Fibroblast of skin of right biceps (primary cell): ENCODE measurements at regions not wholly inside any gene's neighbourhood (a gene's known extent, or its start where the extent isn't known, plus 50 kb on each side); places are given as distances from the start of the nearest gene placed in this dataset.
"Not testable (repeated sequence)": the region's sequence is repeated elsewhere in the genome, so short reads cannot be mapped to it uniquely, and the experiment has no call there.

Experiments used
- DNase-seq: peaks from one replicate; pipeline ENCODE4 v3.0.0-alpha.2; 2013

- no peak for DNase-seq
Observed at GRCh38 chr4:72935462-72935861, 134.1 kb downstream of the COX18 start.

DNA sequence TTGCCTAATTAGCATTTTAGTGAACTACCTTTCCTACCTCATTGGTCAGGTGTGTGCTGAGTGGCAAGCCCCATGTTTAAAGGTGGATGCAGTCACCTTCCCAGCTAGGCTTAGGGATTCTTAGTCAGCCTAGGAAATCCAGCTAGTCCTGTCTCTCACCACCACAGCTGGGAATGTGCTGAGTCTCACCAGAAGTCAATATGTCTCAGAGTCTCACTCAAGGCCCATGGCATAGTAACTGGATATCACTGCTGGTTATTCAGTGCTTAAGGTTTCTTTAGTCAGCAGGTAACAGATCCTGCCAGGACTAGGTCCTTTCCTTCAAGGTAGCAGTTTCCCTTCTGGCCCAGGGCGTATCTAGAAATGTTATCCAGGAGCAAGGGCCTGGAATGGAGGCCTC lies 136.5 kb downstream of the COX18 start:
- DNase-seq = no peak

GRCh38 chr4:72931346-72931745 lies 138.2 kb downstream of the COX18 start:
- DNase-seq = no peak

GRCh38 chr4:72929596-72930274 lies 139.8 kb downstream of the COX18 start:
- DNase-seq = not testable (repeated sequence)

DNA sequence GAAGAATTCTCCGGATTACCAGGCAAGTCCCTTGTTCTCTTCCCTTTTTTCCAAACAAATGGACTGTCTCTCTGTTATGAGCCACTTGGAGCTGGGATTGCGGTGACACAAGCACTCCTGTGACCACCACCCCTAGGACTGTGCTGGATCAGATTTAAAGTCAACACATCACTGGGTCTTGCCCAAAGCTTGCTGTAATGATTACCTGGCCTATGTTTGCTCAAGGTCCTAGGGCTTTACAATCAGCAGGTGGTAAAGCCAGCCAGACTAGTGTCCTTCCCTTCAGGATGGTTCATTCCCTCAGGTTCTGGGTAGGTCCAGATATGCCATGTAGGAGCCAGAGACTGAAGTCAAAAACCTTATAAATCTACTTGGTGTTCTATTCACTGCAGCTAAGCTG lies 144.7 kb downstream of the COX18 start:
- DNase-seq = no peak

DNA sequence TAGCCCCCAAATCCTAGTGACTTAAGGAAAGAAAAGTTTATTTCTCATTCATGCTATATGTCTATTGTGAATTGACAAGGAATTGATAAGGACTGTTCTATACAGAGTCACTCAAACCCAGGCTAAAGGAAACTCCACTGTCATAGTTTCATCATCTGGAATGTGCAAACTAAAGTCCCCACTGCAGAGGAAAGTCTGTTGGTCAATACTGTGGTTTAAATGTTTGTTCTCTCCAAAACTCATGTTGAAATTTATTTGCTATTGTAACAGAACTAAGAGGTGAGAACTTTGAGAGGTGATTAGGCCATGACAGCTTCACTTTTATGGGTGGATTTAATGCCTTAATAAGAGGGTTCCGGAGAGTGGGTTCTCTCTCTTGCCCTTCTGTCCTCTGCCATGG lies 149.6 kb downstream of the COX18 start:
- no peak for DNase-seq

- DNase-seq = no peak
Observed at GRCh38 chr4:72919464-72919863, 150.1 kb downstream of the COX18 start.

GRCh38 chr4:72918362-72918761 lies 151.2 kb downstream of the COX18 start:
- no peak for DNase-seq

DNA sequence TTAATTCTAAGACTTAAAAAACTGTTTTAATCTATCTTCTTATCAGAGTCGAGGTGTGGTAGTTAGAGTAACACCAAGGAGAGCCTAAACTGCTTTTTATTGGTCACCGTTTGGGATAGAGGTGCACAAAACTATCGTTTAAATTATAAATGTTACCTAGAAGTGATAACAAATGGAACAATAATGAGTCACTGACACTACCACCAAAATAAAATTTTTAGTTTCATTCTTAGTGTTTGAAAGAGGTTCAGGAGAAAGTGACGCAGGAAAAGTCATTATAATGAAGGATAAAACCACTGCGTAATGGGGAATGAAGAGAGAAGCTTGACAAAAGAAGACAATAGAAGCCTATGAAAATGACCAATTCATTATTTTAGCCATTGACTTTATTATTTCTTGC lies 158.2 kb downstream of the COX18 start:
- DNase-seq = no peak

- no peak for DNase-seq
Observed at GRCh38 chr4:72909461-72909860, 160.1 kb downstream of the COX18 start.

- DNase-seq = no peak
Observed at GRCh38 chr4:72902354-72902753, 167.2 kb downstream of the COX18 start.

DNA sequence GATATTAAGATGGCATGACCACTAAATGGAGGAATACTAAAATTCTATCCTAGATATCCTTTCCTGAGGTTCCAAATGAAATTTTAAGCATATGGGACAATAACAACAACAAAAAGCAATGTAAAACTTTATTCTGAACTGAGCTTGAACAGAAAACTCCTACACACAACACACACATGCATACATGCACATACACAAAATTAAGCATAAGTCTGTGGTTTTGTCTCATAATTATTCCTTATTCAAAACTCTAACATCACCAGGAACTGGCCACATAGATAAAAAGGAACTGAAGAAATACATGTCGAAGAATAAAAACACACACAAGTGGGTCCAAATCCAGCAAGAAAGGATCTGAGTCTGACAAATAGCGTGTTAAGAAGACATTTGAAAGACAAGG lies 168.0 kb downstream of the COX18 start:
- DNase-seq = no peak

GRCh38 chr4:72900952-72901351 lies 168.6 kb downstream of the COX18 start:
- DNase-seq = no peak

DNA sequence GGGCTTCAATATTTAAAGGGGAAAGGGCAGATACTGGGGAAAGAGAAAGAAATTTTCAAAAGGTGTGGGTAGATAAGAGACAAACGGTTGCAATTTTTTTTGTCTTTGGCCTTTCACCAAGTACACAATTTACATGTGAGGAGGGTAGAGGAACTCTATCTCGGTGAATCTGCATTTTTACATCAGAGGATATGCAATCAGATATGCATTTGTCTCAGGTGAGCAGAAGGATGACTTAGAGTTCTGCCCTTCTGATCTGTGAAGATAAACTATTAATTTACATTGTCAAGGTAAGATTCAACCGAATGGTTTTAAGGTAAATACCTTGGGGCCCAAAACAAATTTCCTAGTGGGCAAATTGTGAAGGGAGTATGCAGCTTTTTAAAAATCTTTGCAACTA lies 169.9 kb downstream of the COX18 start:
- no peak for DNase-seq

- peak; percentile 9 for DNase-seq
Observed at GRCh38 chr4:72899214-72899613, 170.3 kb downstream of the COX18 start.

- DNase-seq = peak; percentile 77
Observed at GRCh38 chr4:72896515-72896914, 173.0 kb downstream of the COX18 start.

- no peak for DNase-seq
Observed at GRCh38 chr4:72895408-72895807, 174.1 kb downstream of the COX18 start.

- no peak for DNase-seq
Observed at GRCh38 chr4:72893354-72894066, 176.0 kb downstream of the COX18 start.

DNA sequence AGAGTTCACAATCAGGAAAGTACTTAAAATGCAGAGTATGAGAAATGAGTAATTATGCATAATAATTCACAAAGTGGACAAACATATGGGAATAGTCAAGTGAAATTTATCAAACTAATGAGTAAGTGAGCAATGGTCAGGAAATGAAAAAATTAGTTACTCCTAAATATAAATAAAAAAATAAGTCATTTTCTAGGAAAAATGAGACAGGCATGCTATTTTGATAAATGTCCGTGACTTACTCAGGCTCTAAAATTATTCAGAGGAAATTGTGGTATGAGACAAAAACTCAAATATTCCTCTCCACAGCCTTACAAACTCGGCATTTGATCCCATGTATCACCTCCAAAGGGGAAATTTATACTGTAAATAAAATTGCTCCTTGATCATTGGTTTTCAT lies 181.2 kb downstream of the COX18 start:
- no peak for DNase-seq

DNA sequence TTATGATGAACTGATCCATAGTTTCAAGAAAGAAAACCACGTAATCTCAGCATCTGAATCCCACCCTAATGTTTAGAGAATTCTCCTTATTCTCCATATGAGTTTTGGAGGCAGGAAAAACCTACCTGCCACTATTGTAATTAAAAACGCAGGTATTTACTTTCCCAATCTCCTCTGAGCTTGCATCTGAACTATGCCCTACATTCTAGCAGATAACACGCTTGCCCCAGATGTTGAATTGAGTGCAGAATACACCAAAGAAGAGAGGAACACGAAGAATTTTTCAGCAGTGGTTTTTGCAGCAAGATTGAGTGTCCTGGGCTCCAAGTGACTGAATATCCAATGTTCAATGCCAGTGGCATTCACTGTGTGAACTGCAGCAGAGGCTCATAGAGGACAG lies 182.4 kb downstream of the COX18 start:
- DNase-seq = no peak

GRCh38 chr4:72886602-72887001 lies 182.9 kb downstream of the COX18 start:
- DNase-seq = no peak

GRCh38 chr4:72884225-72884624 lies 185.3 kb downstream of the COX18 start:
- not testable (repeated sequence) for DNase-seq

DNA sequence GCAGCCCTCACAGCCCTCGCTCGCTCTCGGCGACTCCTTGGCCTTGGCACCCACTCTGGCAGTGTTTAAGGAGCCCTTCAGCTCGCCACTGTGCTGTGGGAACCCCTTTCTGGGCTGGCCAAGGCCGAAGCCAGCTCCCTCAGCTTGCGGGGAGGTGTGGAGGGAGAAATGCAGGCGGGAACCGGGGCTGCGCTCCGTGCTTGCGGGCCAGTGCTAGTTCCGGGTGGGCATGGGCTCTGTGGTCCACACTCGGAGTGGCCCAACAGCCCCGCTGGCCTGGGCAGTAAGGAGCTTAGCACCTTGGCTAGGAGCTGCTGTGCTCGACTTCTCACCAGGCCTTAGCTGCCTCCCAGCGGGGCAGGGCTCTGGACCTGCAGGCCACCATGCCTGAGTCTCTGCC lies 192.6 kb downstream of the COX18 start:
- DNase-seq = no peak

DNA sequence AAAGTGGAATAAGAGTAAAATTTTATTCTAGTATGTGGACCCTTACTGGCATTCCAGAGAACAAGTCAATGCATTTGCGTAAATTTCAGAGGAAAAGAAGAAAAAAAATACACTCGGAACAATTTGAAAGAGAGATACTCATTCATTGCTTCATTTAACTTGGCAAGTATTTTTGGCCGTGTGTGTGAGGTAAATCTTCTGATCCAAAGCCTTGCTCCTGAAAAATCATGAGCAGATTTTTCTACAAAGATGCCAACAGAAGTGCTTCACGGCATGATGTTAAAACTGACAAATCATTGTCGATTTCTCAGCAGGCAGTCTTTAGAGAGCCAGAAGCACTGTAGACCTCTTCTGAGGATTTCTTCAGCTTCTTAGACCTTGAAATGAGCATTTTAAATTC lies 194.0 kb downstream of the COX18 start:
- no peak for DNase-seq

DNA sequence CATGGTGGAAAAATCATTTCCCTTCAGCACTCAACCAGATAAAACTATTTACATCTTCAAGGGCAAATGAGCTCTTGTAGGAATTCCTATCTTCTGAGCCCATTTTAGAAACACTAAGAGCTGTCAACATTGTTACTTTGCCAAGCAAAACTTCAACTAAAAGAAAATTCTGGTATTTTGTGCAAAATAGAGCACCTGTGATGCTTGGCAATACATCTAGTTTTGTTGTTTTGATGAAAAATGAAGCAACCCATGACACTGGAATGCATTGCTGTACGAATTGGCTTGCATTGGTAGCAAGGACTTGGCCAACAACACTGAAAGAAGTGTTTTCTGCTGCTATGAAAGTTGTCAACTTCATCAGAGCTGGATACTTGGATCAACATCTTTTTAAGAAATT lies 194.4 kb downstream of the COX18 start:
- no peak for DNase-seq
